IgD-negative memory B cell (primary cell): ENCODE measurements at regions not wholly inside any gene's neighbourhood (a gene's known extent, or its start where the extent isn't known, plus 50 kb on each side); places are given as distances from the start of the nearest gene placed in this dataset.

Experiments
- H3K27ac Mint-ChIP-seq, 3 donors: one replicate each; pipeline ENCODE4 v1.8.0; 2020 to 2022; ENCODE audit warnings: mild to moderate bottlenecking in 3 of 3, mixed read lengths in 3 of 3, moderate library complexity in 1 of 3
- H3K27me3 Mint-ChIP-seq: one replicate; pipeline ENCODE4 v1.8.0; 2021; ENCODE audit warnings: mixed read lengths
- H3K36me3 Mint-ChIP-seq: one replicate; pipeline ENCODE4 v1.8.0; 2020; ENCODE audit warnings: mild to moderate bottlenecking, mixed read lengths
- H3K4me1 Mint-ChIP-seq, 3 donors: one replicate each; pipeline ENCODE4 v1.8.0; 2020 to 2022; ENCODE audit warnings: mixed read lengths in 3 of 3, mild to moderate bottlenecking in 1 of 3
- H3K4me3 Mint-ChIP-seq, 4 donors: one replicate each; pipeline ENCODE4 v1.8.0; 2020 to 2022; ENCODE audit warnings: mild to moderate bottlenecking in 4 of 4, mixed read lengths in 4 of 4, moderate library complexity in 3 of 4
- H3K9me3 Mint-ChIP-seq, 3 donors: one replicate each; pipeline ENCODE4 v1.8.0; 2020 to 2021; ENCODE audit warnings: mixed read lengths in 3 of 3, mild to moderate bottlenecking in 1 of 3

GRCh38 chr1:228899421-228899956 is 164.2 kb downstream of the RHOU start:
- Mint-ChIP-seq H3K9me3 (no peaks in the 10 kb centered on the region), H3K4me1 (peaks cover 4 to 5% (median 4%) of the 10 kb centered on the region in 3 donors), H3K27me3 (no peaks in the 10 kb centered on the region), H3K36me3 (peaks cover 2% of the 10 kb centered on the region), H3K4me3 (no peak overlapping the region), H3K27ac (peak overlapping the region in 1 of 3 donors; percentile 47)

DNA sequence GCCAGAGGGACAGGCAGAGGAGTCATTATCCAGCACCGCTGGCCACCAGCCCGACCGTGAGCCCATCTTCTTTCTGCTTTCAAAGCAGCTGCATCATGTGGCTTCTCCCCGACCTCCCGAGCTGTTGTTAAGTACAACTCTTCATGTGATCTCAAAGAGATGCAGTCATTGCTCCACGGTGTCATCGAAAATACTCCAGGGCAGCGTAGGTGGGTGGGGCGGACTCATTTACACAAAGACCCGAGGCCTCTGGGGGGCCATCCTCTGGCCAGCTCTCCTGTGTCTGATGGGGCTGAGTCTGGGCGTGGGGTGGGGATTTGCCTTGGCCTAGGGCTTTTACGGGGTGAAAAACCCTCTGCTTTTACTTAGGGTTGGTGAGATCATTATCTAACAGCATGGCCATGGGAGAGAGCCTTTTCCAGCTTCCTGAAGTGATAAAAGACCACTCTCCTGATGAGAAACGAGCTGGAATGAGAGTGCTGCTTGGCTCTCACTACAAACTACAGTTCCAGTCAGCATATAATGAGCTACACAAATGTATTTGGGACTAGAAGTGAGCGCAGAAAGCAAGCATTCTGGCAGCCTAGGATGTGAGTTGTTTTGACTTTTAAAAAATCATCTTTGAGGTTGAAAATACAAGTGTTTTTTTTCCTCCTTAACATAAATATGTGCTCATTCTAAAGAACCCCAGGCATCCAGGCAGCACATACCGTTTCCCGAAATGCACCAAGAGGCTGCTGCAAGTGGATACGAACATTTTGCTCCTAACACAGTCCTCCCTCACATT is 165.0 kb downstream of the RHOU start:
- Mint-ChIP-seq H3K4me1 (peaks cover 4 to 5% (median 4%) of the 10 kb centered on the region in 3 donors), H3K9me3 (peaks cover 0 to 2% (median 0%) of the 10 kb centered on the region in 3 donors), H3K27me3 (no peaks in the 10 kb centered on the region), H3K36me3 (peaks cover 2% of the 10 kb centered on the region), H3K4me3 (no peak overlapping the region), H3K27ac (peak overlapping the region in 1 of 3 donors; percentile 47)

DNA sequence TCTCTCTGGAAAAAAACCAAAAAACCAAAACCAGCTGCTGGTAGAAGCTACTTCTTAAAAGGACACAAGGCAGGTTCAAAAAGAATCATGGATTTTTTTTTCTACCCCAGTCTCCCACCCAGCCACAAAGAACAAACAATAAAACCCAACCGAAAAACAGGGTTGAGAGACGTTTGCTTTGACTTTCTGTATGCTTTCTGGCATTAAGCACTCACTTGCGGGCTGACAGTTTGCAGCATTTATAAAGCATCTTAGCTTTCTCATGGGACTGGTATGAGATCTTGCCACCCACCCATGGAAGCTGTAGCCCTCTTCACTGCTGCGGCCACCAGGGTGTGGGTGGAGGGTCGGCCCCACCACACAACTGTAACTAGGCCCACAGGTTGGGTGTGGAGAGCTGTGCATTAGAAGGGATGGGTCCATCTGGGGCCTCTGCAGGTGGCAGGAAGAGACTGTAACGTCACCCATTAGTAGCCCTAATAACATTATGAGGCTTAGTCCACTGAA is 165.7 kb downstream of the RHOU start:
- Mint-ChIP-seq H3K4me3 (no peak overlapping the region), H3K27me3 (no peaks in the 10 kb centered on the region), H3K27ac (no peak overlapping the region), H3K36me3 (peaks cover 2% of the 10 kb centered on the region), H3K9me3 (peaks cover 0 to 2% (median 0%) of the 10 kb centered on the region in 3 donors), H3K4me1 (peaks cover 4 to 5% (median 4%) of the 10 kb centered on the region in 3 donors)

- no peak overlapping the region for H3K4me3 Mint-ChIP-seq
- H3K27ac Mint-ChIP-seq: no peak overlapping the region
- H3K9me3 Mint-ChIP-seq: peaks cover 0 to 2% (median 0%) of the 10 kb centered on the region in 3 donors
- H3K36me3 Mint-ChIP-seq: peaks cover 2% of the 10 kb centered on the region
- peaks cover 2 to 5% (median 4%) of the 10 kb centered on the region in 3 donors for H3K4me1 Mint-ChIP-seq
- H3K27me3 Mint-ChIP-seq: no peaks in the 10 kb centered on the region
These were observed 166.8 kb downstream of the RHOU start for GRCh38 chr1:228901936-228902681.

DNA sequence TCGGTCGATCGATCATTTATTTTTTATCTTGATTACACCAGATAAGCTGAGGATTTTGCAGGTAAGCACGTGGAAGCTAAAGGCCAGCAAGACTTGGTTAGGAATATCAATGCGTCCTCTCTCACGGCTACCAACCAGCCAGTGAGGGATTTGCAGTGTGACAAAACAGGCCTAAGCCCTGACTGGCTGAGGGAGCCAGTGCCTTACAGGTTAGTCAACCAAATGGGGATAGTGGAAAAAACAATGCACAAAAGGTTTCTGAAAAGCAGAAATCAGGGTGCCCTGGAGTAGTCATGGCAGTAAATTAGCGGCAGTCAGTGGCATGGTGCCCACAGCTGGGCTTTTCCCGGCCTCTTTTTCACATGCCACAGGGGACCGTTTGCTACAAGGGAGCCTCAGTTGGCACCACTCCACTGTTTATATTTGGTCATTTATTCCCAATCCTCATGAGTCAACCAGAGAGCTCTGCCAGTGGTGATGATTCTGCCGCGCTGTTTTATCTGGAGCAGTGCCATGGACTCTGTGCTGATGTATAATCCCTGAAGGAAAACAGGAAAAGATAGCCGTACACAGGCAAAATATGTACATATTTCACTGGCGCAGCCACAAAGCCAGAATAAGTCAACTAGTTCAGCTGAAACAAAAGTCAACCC is 167.6 kb downstream of the RHOU start:
- Mint-ChIP-seq H3K9me3 (peaks cover 0 to 2% (median 0%) of the 10 kb centered on the region in 3 donors), H3K27ac (no peak overlapping the region), H3K4me3 (no peak overlapping the region), H3K36me3 (no peaks in the 10 kb centered on the region), H3K27me3 (no peaks in the 10 kb centered on the region), H3K4me1 (peaks cover 1 to 5% (median 4%) of the 10 kb centered on the region in 3 donors)

- H3K9me3 Mint-ChIP-seq: peaks cover 0 to 2% (median 0%) of the 10 kb centered on the region in 3 donors
- H3K27ac Mint-ChIP-seq: no peak overlapping the region
- no peaks in the 10 kb centered on the region for H3K27me3 Mint-ChIP-seq
- H3K4me3 Mint-ChIP-seq: no peak overlapping the region
- H3K4me1 Mint-ChIP-seq: peaks cover 0 to 3% (median 3%) of the 10 kb centered on the region in 3 donors
- H3K36me3 Mint-ChIP-seq: no peaks in the 10 kb centered on the region
These were observed 168.3 kb downstream of the RHOU start for GRCh38 chr1:228903434-228904071.

DNA sequence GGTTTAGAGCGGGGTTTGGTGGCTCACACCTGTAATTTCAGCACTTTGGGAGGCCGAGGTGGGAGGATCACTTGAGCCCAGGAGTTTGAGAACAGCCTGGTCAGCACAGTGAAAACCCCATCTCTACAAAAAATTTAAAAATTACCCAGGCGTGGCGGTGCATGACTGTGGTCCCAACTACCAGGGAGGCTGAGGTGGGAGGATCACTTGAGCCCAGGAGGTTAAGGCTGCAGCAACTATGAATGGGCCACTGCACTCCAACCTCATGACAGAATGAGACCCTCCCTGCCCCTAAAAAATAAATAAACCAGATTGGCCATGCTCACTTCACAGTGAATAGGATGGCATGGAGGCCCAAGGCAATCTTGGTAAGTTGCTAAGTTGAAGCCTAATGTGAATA is 168.9 kb downstream of the RHOU start:
- H3K27ac Mint-ChIP-seq: no peak overlapping the region
- no peaks in the 10 kb centered on the region for H3K36me3 Mint-ChIP-seq

GRCh38 chr1:228905701-228906101 is 170.4 kb downstream of the RHOU start:
- H3K36me3 Mint-ChIP-seq: no peaks in the 10 kb centered on the region
- peaks cover 0 to 2% (median 0%) of the 10 kb centered on the region in 3 donors for H3K9me3 Mint-ChIP-seq
- no peak overlapping the region for H3K4me3 Mint-ChIP-seq
- H3K4me1 Mint-ChIP-seq: no peaks in the 10 kb centered on the region
- no peak overlapping the region for H3K27ac Mint-ChIP-seq
- H3K27me3 Mint-ChIP-seq: no peaks in the 10 kb centered on the region

More for the DNA sequence above, 168.9 kb downstream of the RHOU start:
- no peaks in the 10 kb centered on the region for H3K27me3 Mint-ChIP-seq
- H3K4me1 Mint-ChIP-seq: no peaks in the 10 kb centered on the region
- H3K4me3 Mint-ChIP-seq: no peak overlapping the region
- peaks cover 0 to 2% (median 0%) of the 10 kb centered on the region in 3 donors for H3K9me3 Mint-ChIP-seq

DNA sequence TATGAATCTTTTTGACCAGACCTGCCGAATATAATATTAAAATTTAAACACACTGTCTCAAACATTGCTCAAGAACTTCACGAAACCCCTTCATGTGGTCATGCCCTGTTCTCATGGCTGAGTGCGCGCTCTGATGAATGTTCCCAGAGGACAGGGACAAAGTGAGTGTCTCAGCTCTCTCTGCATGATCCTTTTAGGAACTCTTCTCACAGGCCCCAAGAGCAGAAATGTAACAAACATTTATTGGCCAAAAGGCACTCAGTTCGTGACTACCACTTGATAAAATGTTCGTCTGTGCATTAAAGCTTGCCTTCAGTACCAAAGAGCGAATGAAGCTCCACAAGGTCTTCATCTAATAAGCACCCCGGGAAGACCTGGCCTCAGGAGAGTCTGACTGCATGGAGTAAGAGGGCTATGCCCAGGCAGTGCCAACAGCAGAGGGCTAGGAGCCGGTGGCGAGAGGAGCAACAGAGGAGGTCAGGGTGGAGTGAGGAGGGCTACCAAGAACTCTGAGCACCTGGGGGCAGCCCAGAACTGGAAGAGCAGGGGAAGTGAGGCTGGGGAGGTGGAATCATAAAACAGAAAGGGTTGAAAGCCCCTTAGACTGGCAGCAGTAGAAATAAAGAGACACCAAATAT is 171.1 kb downstream of the RHOU start:
- Mint-ChIP-seq H3K4me1 (no peaks in the 10 kb centered on the region), H3K27ac (no peak overlapping the region), H3K9me3 (peaks cover 0 to 2% (median 0%) of the 10 kb centered on the region in 3 donors), H3K27me3 (no peaks in the 10 kb centered on the region), H3K36me3 (no peaks in the 10 kb centered on the region), H3K4me3 (no peak overlapping the region)

- no peaks in the 10 kb centered on the region for H3K4me1 Mint-ChIP-seq
- no peak overlapping the region for H3K4me3 Mint-ChIP-seq
- H3K27me3 Mint-ChIP-seq: peaks cover 1% of the 10 kb centered on the region
- H3K27ac Mint-ChIP-seq: no peak overlapping the region
- H3K36me3 Mint-ChIP-seq: no peaks in the 10 kb centered on the region
- H3K9me3 Mint-ChIP-seq: peaks cover 0 to 3% (median 2%) of the 10 kb centered on the region in 3 donors
These were observed 176.2 kb downstream of the RHOU start for GRCh38 chr1:228911225-228912210.

- Mint-ChIP-seq H3K4me3 (no peak overlapping the region), H3K27me3 (peaks cover 3% of the 10 kb centered on the region), H3K36me3 (no peaks in the 10 kb centered on the region), H3K4me1 (no peaks in the 10 kb centered on the region), H3K27ac (no peak overlapping the region), H3K9me3 (peaks cover 0 to 3% (median 2%) of the 10 kb centered on the region in 3 donors)
These were observed 178.5 kb downstream of the RHOU start for GRCh38 chr1:228913626-228914414.

- H3K9me3 Mint-ChIP-seq: peaks cover 0 to 3% (median 2%) of the 10 kb centered on the region in 3 donors
- peaks cover 3% of the 10 kb centered on the region for H3K27me3 Mint-ChIP-seq
- no peak overlapping the region for H3K4me3 Mint-ChIP-seq
- no peak overlapping the region for H3K27ac Mint-ChIP-seq
- H3K36me3 Mint-ChIP-seq: no peaks in the 10 kb centered on the region
- H3K4me1 Mint-ChIP-seq: no peaks in the 10 kb centered on the region
These were observed 179.4 kb downstream of the RHOU start for GRCh38 chr1:228914700-228915099.
